Astrocyte of the cerebellum (primary cell): ENCODE measurements at regions not wholly inside any gene's neighbourhood (a gene's known extent, or its start where the extent isn't known, plus 50 kb on each side); places are given as distances from the start of the nearest gene placed in this dataset.
"Not testable (repeated sequence)": the region's sequence is repeated elsewhere in the genome, so short reads cannot be mapped to it uniquely, and the experiment has no call there.

Experiments used
- DNase-seq: peaks from one replicate; pipeline ENCODE4 v3.0.0-alpha.2; 2011; ENCODE audit warnings: low read depth
- H3K4me3 ChIP-seq: 2 replicates; pipeline ENCODE4 v1.5.1; 2011; ENCODE audit warnings: mild to moderate bottlenecking, low read depth, low read length, moderate library complexity
- CTCF ChIP-seq: IDR thresholded peaks from 2 replicates; pipeline ENCODE4 v1.5.1; 2012; ENCODE audit warnings: low read length, low read depth, moderate library complexity, mild to moderate bottlenecking; ENCODE audit errors: missing control alignments
- in situ Hi-C: cut with HindIII; loops from 2 replicates; pipeline ENCODE4 v1.10.0; 2017; ENCODE audit warnings: low sequenced_read_pairs

GRCh38 chr2:43065871-43066270, 160.5 kb downstream of the ZFP36L2 start:
- no peak overlapping the region for H3K4me3 ChIP-seq
- in situ Hi-C loops, result no loop called here
- TF ChIP-seq CTCF, result no peak
- DNase-seq, result no peak

- in situ Hi-C loops, result no loop called here
- DNase-seq, result no peak
- no peak for TF ChIP-seq CTCF
- no peak overlapping the region for H3K4me3 ChIP-seq
Measured at GRCh38 chr2:43065036-43065435, 161.4 kb downstream of the ZFP36L2 start.

DNA sequence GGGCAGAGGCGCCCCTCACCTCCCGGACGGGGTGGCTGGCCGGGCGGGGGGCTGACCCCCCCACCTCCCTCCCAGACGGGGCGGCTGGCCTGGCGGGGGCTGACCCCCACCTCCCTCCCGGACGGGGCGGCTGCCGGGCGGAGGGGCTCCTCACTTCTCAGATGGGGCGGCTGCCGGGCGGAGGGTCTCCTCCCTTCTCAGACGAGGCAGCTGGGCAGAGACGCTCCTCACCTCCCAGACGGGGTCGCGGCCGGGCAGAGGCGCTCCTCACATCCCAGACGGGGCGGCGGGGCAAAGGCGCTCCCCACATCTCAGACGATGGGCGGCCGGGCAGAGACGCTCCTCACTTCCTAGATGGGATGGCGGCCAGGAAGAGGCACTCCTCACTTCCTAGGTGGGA, 163.3 kb downstream of the ZFP36L2 start:
- H3K4me3 ChIP-seq, DNase-seq, in situ Hi-C loops: not testable (repeated sequence)

- TF ChIP-seq CTCF, result no peak
- in situ Hi-C loops, result no loop called here
- no peak overlapping the region for H3K4me3 ChIP-seq
- no peak for DNase-seq
Measured at GRCh38 chr2:43062058-43062457, 164.3 kb downstream of the ZFP36L2 start.

- TF ChIP-seq CTCF, result no peak
- no peak overlapping the region for H3K4me3 ChIP-seq
- no peak for DNase-seq
- in situ Hi-C loops, result no loop called here
Measured at GRCh38 chr2:43060390-43061016, 165.9 kb downstream of the ZFP36L2 start.

DNA sequence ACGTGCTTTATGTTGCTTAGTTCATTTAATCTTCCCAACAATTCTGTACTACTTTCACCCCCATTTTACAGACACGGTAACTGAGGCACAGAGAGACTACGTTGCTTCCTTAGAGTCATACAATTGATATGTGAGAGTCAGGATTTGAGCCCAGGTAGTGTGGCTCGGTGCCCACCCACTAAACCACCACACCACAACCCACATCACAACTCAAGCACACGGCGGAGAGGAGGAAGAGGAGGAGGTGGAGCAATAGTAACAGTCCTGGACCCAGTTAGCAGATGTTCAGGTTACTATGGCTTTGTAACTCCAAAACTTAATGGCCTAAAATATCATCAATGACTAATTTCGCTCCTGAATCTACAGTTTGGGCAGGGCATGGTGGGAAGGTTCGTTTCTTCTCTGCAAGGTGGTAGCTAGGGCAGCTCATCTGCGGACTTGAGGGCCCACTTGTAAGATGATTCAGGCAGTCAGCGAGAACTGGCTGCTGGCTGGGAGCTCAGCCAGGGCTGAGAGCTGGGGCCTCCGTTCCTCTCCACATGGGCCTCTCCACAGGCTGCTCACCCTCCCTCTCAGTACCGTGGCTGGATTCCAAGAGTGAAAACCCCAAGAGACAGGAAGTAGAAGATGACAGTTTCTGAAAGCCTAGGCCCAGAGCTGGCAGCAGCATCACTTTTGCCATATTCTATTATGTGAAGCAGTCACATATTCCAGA, 167.1 kb downstream of the ZFP36L2 start:
- DNase-seq, result peak; percentile 88
- TF ChIP-seq CTCF, result no peak
- in situ Hi-C loops, result no loop called here

DNA sequence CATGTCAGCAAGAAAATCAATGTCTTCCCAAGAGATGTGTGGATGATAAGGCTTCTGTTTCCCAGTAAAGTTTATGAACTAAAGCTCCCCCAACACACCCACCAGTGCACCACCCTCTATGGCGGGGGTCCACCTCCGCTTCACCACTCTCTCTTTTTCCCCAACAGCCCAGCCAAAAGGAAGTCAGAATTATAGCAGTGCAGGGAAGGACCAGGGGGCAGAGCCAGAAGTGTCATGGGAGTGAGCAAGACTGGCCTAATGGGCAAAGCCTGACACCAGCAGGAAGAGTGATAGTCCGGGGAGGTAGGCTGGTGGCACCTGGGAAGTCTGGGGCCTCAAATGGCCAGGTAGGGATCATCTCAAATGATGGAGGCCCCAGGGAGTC, 167.7 kb downstream of the ZFP36L2 start:
- no peak overlapping the region for H3K4me3 ChIP-seq
- DNase-seq, result no peak
- TF ChIP-seq CTCF, result no peak
- in situ Hi-C loops, result no loop called here

More for the DNA sequence above, 167.1 kb downstream of the ZFP36L2 start:
- H3K4me3 ChIP-seq, result no peak overlapping the region
